RWPE2 (cell line): ENCODE measurements at regions not wholly inside any gene's neighbourhood (a gene's known extent, or its start where the extent isn't known, plus 50 kb on each side); places are given as distances from the start of the nearest gene placed in this dataset.
A peak's percentile ranks its signal among the peaks of the same experiment; 100 is the strongest.

Source experiments
- ATAC-seq: fragments of 200-7000 bp; cut with Tn5 transposase; 3 replicates; pipeline ENCODE4 v1.9.1; 2021; ENCODE audit warnings: low read depth
- DNase-seq: peaks from one replicate; pipeline ENCODE4 v3.0.0-alpha.2; 2020; ENCODE audit warnings: low spot score
- H3K27ac ChIP-seq: fragments of 450-650 bp; 2 replicates; pipeline ENCODE4 v1.5.1; 2017; ENCODE audit warnings: mild to moderate bottlenecking; ENCODE audit not compliant: poor library complexity, severe bottlenecking
- H3K27me3 ChIP-seq: fragments of 250-450 bp; sonication (Bioruptor Pico); 2 replicates; pipeline ENCODE4 v1.5.1; 2021; ENCODE audit warnings: mild to moderate bottlenecking, moderate library complexity; ENCODE audit not compliant: insufficient read depth, poor library complexity, severe bottlenecking
- H3K36me3 ChIP-seq: fragments of 250-450 bp; sonication (Bioruptor Pico); 2 replicates; pipeline ENCODE4 v1.5.1; 2020; ENCODE audit warnings: low read depth, mild to moderate bottlenecking, moderate library complexity
- H3K4me1 ChIP-seq: fragments of 250-450 bp; sonication (Bioruptor Pico); 2 replicates; pipeline ENCODE4 v1.5.1; 2021; ENCODE audit warnings: mild to moderate bottlenecking, moderate library complexity; ENCODE audit not compliant: insufficient read depth, poor library complexity, severe bottlenecking
- H3K4me3 ChIP-seq: fragments of 250-450 bp; sonication (Bioruptor Pico); 2 replicates; pipeline ENCODE4 v1.5.1; 2021; ENCODE audit warnings: mild to moderate bottlenecking, moderate library complexity; ENCODE audit not compliant: severe bottlenecking
- H3K9me3 ChIP-seq: fragments of 250-450 bp; sonication (Bioruptor Pico); 2 replicates; pipeline ENCODE4 v1.5.1; 2021; ENCODE audit warnings: mild to moderate bottlenecking, moderate library complexity; ENCODE audit not compliant: severe bottlenecking
- CTCF ChIP-seq: fragments of 450-650 bp; IDR thresholded peaks from one replicate; pipeline ENCODE4 v1.5.1; 2017; ENCODE audit warnings: mild to moderate bottlenecking, moderate library complexity; ENCODE audit not compliant: poor library complexity, severe bottlenecking

GRCh38 chr2:175439416-175439815, 257.9 kb upstream of the ATP5MC3 start:
- TF ChIP-seq CTCF, result no peak
- no peaks in the 10 kb centered on the region for H3K27me3 ChIP-seq
- ATAC-seq (no peak), DNase-seq (no peak)
- H3K9me3 ChIP-seq, result no peaks in the 10 kb centered on the region
- no peak overlapping the region for H3K27ac ChIP-seq
- no peaks in the 10 kb centered on the region for H3K36me3 ChIP-seq
- H3K4me1 ChIP-seq, result no peaks in the 10 kb centered on the region
- no peak overlapping the region for H3K4me3 ChIP-seq

- H3K4me3 ChIP-seq, result no peak overlapping the region
- TF ChIP-seq CTCF, result no peak
- H3K27ac ChIP-seq, result no peak overlapping the region
- no peaks in the 10 kb centered on the region for H3K36me3 ChIP-seq
- H3K4me1 ChIP-seq, result no peaks in the 10 kb centered on the region
- H3K9me3 ChIP-seq, result no peaks in the 10 kb centered on the region
- no peak for DNase-seq
- ATAC-seq, result no peak
- H3K27me3 ChIP-seq, result no peaks in the 10 kb centered on the region
Observed at GRCh38 chr2:175437167-175437566, 255.7 kb upstream of the ATP5MC3 start.

DNA sequence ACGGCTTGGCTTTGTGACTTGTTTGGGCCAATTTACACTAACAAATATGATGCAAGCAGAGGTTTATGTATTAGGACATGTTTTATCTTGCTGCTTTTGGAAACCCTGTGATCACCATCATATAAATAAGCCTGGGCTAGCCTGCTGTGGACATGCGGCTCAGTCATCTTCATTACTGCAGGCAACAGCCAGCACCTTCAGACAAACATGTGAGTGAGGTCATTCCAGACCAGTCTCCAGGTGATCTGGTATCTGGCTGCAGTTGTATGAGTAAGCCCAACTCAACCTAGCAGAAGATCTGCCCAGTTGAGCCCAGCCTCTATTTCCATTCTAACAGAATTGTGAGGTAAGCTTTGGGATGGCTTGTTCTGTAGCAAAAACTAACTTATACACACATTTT, 254.6 kb upstream of the ATP5MC3 start:
- H3K4me3 ChIP-seq, result no peak overlapping the region
- H3K36me3 ChIP-seq, result no peaks in the 10 kb centered on the region
- no peak overlapping the region for H3K27ac ChIP-seq
- no peaks in the 10 kb centered on the region for H3K9me3 ChIP-seq
- no peak for TF ChIP-seq CTCF
- H3K27me3 ChIP-seq, result no peaks in the 10 kb centered on the region
- no peak for DNase-seq
- H3K4me1 ChIP-seq, result no peaks in the 10 kb centered on the region
- peak; percentile 66 for ATAC-seq

DNA sequence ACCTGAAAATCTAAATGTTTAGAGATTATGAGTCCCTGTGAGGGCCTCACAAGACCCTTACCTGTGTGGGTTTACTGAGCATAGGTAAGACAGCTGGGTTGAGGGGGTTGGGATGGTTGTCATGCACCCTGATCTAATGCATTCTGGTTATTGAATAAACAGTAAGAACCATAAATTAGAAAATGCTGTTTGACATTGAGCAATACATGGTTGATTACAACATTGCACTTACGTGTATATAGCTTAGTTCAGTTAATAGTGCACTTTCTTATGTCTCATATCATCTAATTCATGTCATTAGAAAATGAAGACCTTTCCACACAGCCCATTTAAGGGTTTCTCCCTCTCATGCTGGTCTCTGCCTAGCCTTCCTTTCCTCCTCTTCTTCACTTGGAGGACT, 253.5 kb upstream of the ATP5MC3 start:
- H3K36me3 ChIP-seq, result no peaks in the 10 kb centered on the region
- ATAC-seq (0 out of 3 replicates have a peak, but pooled peaks have one; percentile 19), DNase-seq (no peak)
- no peaks in the 10 kb centered on the region for H3K9me3 ChIP-seq
- H3K4me3 ChIP-seq, result no peak overlapping the region
- no peaks in the 10 kb centered on the region for H3K27me3 ChIP-seq
- H3K27ac ChIP-seq, result no peak overlapping the region
- TF ChIP-seq CTCF, result no peak
- H3K4me1 ChIP-seq, result no peaks in the 10 kb centered on the region

- no peaks in the 10 kb centered on the region for H3K4me1 ChIP-seq
- H3K36me3 ChIP-seq, result no peaks in the 10 kb centered on the region
- H3K9me3 ChIP-seq, result no peaks in the 10 kb centered on the region
- no peak for ATAC-seq
- TF ChIP-seq CTCF, result no peak
- H3K27ac ChIP-seq, result no peak overlapping the region
- DNase-seq, result no peak
- no peak overlapping the region for H3K4me3 ChIP-seq
- H3K27me3 ChIP-seq, result no peaks in the 10 kb centered on the region
Observed at GRCh38 chr2:175432793-175433192, 251.3 kb upstream of the ATP5MC3 start.
